ENCODE measurements at regions not wholly inside any gene's neighbourhood (a gene's known extent, or its start where the extent isn't known, plus 50 kb on each side); places are given as distances from the start of the nearest gene placed in this dataset.

DNA sequence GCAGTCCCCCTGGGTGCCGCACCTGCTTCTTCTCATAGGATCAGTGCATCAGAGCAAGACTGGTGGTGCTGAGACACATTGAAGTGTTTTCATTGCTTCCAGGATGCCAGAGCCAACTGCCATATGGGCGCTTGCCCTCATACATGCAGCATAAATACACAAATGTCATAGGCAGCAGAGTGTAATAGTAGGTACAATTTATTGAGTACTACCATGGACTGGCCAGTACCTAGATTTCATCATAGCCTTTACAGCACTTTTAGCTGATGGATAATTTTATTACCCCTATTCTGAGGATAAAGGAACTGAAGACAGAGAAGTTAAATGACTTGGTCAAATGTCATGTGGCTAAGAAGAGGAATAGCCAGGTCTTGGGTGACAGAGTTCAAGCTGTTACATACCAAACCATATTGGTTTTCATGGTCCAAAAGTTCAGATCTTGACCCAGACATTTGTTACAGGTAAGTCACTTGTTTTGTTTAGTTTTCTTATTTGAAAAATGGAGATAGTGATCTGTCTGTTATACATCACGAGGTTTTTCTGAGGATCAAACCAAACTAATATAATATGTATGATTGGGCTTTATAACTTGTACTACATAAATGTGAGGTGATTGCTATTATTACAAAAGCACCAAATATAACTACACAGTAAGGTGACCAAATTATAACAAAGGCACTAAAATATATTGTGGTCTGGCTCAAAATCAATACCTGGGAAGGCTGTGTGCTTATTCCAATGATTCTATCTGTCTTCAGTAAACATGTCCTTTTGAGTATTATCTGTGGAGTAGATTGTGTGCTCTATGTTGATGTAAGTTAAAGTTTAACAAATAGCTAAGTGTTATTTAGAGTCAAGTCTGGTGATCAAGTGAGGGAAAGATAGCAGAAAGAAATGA lies 151.9 kb upstream of the CYRIA start:
- Histone ChIP-seq H3K36me3 (ENCODE audit: low read depth, missing control alignments) (no peaks in the 10 kb centered on the region), H3K4me1 (no peaks in the 10 kb centered on the region), H3K27me3 (no peaks in the 10 kb centered on the region), H3K27ac (no peak overlapping the region), H3K4me3 (no peak overlapping the region), H3K9me3 (no peaks in the 10 kb centered on the region)
- intact Hi-C loops (cut with DNase I; ENCODE audit: low total_unique reads) = no loop called here
- WGBS, 2 donors = 94 to 95% methylated on average over 3 of the region's 3 CpGs
- TF ChIP-seq POLR2A (IDR thresholded peaks at IDR 0.05) = no peak
- DNase-seq = no peak

- Histone ChIP-seq H3K27ac (no peak overlapping the region), H3K4me1 (no peaks in the 10 kb centered on the region), H3K4me3 (no peak overlapping the region), H3K27me3 (no peaks in the 10 kb centered on the region), H3K36me3 (ENCODE audit: low read depth, missing control alignments) (no peaks in the 10 kb centered on the region), H3K9me3 (no peaks in the 10 kb centered on the region)
- intact Hi-C loops (cut with DNase I; ENCODE audit: low total_unique reads) = no loop called here
- TF ChIP-seq, protein P1, sequence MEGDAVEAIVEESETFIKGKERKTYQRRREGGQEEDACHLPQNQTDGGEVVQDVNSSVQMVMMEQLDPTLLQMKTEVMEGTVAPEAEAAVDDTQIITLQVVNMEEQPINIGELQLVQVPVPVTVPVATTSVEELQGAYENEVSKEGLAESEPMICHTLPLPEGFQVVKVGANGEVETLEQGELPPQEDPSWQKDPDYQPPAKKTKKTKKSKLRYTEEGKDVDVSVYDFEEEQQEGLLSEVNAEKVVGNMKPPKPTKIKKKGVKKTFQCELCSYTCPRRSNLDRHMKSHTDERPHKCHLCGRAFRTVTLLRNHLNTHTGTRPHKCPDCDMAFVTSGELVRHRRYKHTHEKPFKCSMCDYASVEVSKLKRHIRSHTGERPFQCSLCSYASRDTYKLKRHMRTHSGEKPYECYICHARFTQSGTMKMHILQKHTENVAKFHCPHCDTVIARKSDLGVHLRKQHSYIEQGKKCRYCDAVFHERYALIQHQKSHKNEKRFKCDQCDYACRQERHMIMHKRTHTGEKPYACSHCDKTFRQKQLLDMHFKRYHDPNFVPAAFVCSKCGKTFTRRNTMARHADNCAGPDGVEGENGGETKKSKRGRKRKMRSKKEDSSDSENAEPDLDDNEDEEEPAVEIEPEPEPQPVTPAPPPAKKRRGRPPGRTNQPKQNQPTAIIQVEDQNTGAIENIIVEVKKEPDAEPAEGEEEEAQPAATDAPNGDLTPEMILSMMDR (IDR thresholded peaks at IDR 0.05) = no peak
- no peak for TF ChIP-seq POLR2A (IDR thresholded peaks at IDR 0.05)
- DNase-seq = no peak
- 90 to 95% methylated on average over 4 of the region's 4 CpGs for WGBS, 2 donors
Measured at GRCh38 chr2:16816522-16816921, 150.9 kb upstream of the CYRIA start.

- Histone ChIP-seq H3K36me3 (ENCODE audit: low read depth, missing control alignments) (no peaks in the 10 kb centered on the region), H3K27me3 (no peaks in the 10 kb centered on the region), H3K27ac (no peak overlapping the region), H3K4me3 (no peak overlapping the region), H3K4me1 (no peaks in the 10 kb centered on the region), H3K9me3 (no peaks in the 10 kb centered on the region)
- WGBS, 2 donors = 73 to 78% methylated on average over 1 of the region's 1 CpG
- DNase-seq = no peak
- TF ChIP-seq, protein P1 (IDR thresholded peaks at IDR 0.05) = no peak
- TF ChIP-seq POLR2A (IDR thresholded peaks at IDR 0.05) = no peak
- intact Hi-C loops (cut with DNase I; ENCODE audit: low total_unique reads) = no loop called here
Measured at GRCh38 chr2:16816016-16816415, 150.4 kb upstream of the CYRIA start.

DNA sequence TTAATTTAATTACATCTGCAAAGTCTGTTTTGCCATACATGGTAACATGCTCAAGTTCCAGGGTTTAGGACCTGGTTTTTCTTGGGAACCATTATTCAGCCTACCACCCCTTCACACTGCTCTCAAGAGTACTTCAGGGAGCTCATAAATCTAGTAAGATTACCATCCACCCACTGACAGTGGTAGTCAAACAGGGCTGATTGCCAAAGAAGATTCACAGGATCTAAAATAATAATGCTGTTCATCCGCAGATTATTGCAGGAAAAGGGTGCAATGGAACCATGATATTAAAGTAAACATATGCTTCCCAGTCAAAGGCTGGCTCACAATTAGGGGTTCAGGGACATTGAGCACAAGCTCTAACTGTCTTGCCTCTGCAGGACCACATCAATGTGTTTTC lies 148.0 kb upstream of the CYRIA start:
- TF ChIP-seq, protein P1 (IDR thresholded peaks at IDR 0.05) = no peak
- no peak for TF ChIP-seq POLR2A (IDR thresholded peaks at IDR 0.05)
- Histone ChIP-seq H3K4me1 (no peaks in the 10 kb centered on the region), H3K27me3 (no peaks in the 10 kb centered on the region), H3K9me3 (no peaks in the 10 kb centered on the region), H3K36me3 (ENCODE audit: low read depth, missing control alignments) (no peaks in the 10 kb centered on the region), H3K4me3 (no peak overlapping the region), H3K27ac (no peak overlapping the region)
- 76 to 96% methylated on average over 1 of the region's 1 CpG for WGBS, 2 donors
- intact Hi-C loops (cut with DNase I; ENCODE audit: low total_unique reads) = no loop called here
- no peak for DNase-seq

DNA sequence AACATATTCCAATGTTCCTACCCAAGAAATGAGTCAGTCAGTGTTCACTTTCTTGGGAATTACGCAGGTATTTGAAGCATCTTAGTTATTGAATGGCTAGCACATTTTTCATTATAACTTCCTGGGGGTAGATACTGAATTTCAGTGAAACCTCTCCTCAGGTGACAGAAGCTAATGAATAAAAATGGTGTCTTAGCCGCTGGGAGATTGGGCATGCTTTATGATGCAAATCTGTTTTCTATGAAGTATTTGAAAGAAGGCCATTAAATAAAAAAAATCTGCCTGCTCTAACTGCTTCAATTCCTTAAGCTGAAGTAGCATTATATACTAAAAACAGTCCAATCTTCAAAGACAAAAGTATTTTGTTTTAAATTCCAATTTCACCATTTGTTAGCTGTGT lies 132.8 kb upstream of the CYRIA start:
- DNase-seq = no peak
- no peak overlapping the region for H3K27ac ChIP-seq
- no peak overlapping the region for H3K4me3 ChIP-seq
- H3K27me3 ChIP-seq = no peaks in the 10 kb centered on the region
- 90 to 91% methylated on average over 2 of the region's 2 CpGs for WGBS, 2 donors
- TF ChIP-seq, protein P1 (IDR thresholded peaks at IDR 0.05) = no peak
- no peak for TF ChIP-seq POLR2A (IDR thresholded peaks at IDR 0.05)
- no peaks in the 10 kb centered on the region for H3K4me1 ChIP-seq
- no peaks in the 10 kb centered on the region for H3K9me3 ChIP-seq
- intact Hi-C loops (cut with DNase I; ENCODE audit: low total_unique reads) = no loop called here
- H3K36me3 ChIP-seq (ENCODE audit: low read depth, missing control alignments) = no peaks in the 10 kb centered on the region

Data from testis (tissue), 2 donors.